Common myeloid progenitor, CD34-positive (primary cell): ENCODE measurements at regions not wholly inside any gene's neighbourhood (a gene's known extent, or its start where the extent isn't known, plus 50 kb on each side); places are given as distances from the start of the nearest gene placed in this dataset.

ENCODE experiments used
- CTCF ChIA-PET: fragments of 350-600 bp; sonication (Branson Sonifier 250); formaldehyde crosslinking; loops from one replicate; lab custom pipeline; 2021; ENCODE audit warnings: antibody characterized with exemption; lab: Charles Lee
- POLR2A ChIA-PET: fragments of 350-600 bp; sonication (Branson Sonifier 250); formaldehyde crosslinking; loops from one replicate; lab custom pipeline; 2021; ENCODE audit warnings: antibody characterized with exemption; lab: Charles Lee
- DNase-seq, 3 donors: peaks; one replicate each; pipeline versions ENCODE4 v3.0.0 to v3.0.0-alpha.2; 2013
- H3K27ac ChIP-seq, 2 experiments: 1 replicate in 1 of 2; 2 replicates in 1 of 2; pipeline ENCODE4 v1.7.0; 2013; ENCODE audit warnings: inconsistent platforms in 2 of 2, low read length in 2 of 2, mild to moderate bottlenecking in 2 of 2, low read depth in 1 of 2, moderate library complexity in 1 of 2; ENCODE audit not compliant: severe bottlenecking in 2 of 2, insufficient read depth in 1 of 2, poor library complexity in 1 of 2
- H3K27me3 ChIP-seq, 5 experiments: replicated peaks in 2 of 5; 1 replicate in 3 of 5; 2 replicates in 2 of 5; pipeline versions ENCODE4 v1.6.1 to v1.7.0; 2013; ENCODE audit warnings: low read length in 4 of 5, mild to moderate bottlenecking in 2 of 5, moderate library complexity in 2 of 5, inconsistent platforms in 1 of 5; ENCODE audit not compliant: insufficient read depth in 5 of 5, control insufficient read depth in 4 of 5
- H3K36me3 ChIP-seq, 4 experiments: 1 replicate in 2 of 4; 2 replicates in 2 of 4; pipeline versions ENCODE4 v1.6.1 to v1.7.0; 2013; ENCODE audit warnings: low read length in 3 of 4, control low read depth in 1 of 4, mild to moderate bottlenecking in 1 of 4; ENCODE audit not compliant: control insufficient read depth in 4 of 4, insufficient read depth in 4 of 4
- H3K4me1 ChIP-seq, 4 experiments: 1 replicate in 3 of 4; 2 replicates in 1 of 4; pipeline versions ENCODE4 v1.6.1 to v1.7.1; 2013; ENCODE audit warnings: low read length in 3 of 4, mild to moderate bottlenecking in 3 of 4, control low read depth in 1 of 4, inconsistent platforms in 1 of 4, moderate library complexity in 1 of 4; ENCODE audit not compliant: control insufficient read depth in 4 of 4, insufficient read depth in 4 of 4; ENCODE audit errors: control extremely low read depth in 1 of 4
- H3K4me3 ChIP-seq, 7 experiments: 1 replicate in 4 of 7; 2 replicates in 3 of 7; pipeline versions ENCODE4 v1.5.1 to v1.7.0; 2013; ENCODE audit warnings: mild to moderate bottlenecking in 7 of 7, low read length in 6 of 7, moderate library complexity in 6 of 7, inconsistent platforms in 2 of 7, low read depth in 2 of 7, control low read depth in 1 of 7; ENCODE audit not compliant: insufficient read depth in 4 of 7, control insufficient read depth in 1 of 7; ENCODE audit errors: extremely low read depth in 1 of 7
- H3K9me3 ChIP-seq, 5 experiments: 1 replicate in 4 of 5; 2 replicates in 1 of 5; pipeline versions ENCODE4 v1.6.1 to v1.7.1; 2013; ENCODE audit warnings: low read length in 4 of 5, mild to moderate bottlenecking in 2 of 5, inconsistent platforms in 1 of 5, low read depth in 1 of 5, moderate library complexity in 1 of 5; ENCODE audit not compliant: control insufficient read depth in 4 of 5, insufficient read depth in 2 of 5; ENCODE audit errors: control extremely low read depth in 1 of 5
- WGBS: methylation state at CpG from one replicate; pipeline ENCODE4 v1.1.5; 2013; ENCODE audit not compliant: insufficient coverage; 5-methylcytosine and 5-hydroxymethylcytosine counted together

DNA sequence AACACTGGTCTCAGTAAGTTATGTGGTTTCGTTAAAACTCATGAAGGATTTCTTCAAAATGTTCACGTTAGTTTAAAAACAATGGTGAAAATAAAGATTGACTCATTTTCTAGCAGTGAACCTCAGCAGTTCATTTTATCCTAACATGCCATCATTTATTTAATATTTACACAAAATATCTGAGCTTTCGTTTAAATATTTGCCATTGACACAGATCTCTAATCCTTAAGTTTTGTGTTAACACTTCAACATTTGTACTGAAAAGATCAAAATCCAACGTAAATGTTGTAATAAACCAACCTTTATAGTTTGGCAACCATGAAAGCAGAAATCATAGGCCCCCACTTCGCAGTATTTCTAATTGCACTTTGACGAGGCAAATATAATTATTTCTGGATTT is 1129.5 kb downstream of the PLA2G4A start:
- H3K4me3 ChIP-seq: no peak overlapping the region
- no peaks in the 10 kb centered on the region for H3K4me1 ChIP-seq
- no peak overlapping the region for H3K27ac ChIP-seq
- H3K27me3 ChIP-seq: no peaks in the 10 kb centered on the region
- no peak for DNase-seq
- H3K36me3 ChIP-seq: no peaks in the 10 kb centered on the region
- peaks cover 0 to 3% (median 0%) of the 10 kb centered on the region in 5 experiments for H3K9me3 ChIP-seq
- WGBS: 100% methylated on average over 2 of the region's 6 CpGs
- ChIA-PET CTCF (no interaction called here), POLR2A (no interaction called here)

DNA sequence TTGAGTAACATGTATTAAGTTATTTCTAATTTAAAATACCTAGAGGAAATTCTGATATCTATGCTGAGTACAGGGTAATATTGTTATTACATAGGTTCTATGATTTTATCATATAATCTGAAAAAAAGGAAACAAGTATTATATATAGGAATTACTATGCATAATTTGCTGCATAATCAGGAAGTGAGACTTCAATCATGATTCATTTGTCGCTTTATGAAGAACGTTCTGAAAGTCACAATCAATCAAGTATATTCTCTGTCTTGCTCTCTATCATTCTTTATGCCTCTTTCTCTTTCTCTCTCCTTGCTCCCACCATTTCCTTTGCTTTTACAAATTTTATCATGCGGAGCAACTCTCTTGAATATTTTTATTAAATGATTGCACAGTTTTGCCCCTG is 1130.3 kb downstream of the PLA2G4A start:
- H3K36me3 ChIP-seq: no peaks in the 10 kb centered on the region
- ChIA-PET CTCF (no interaction called here), POLR2A (no interaction called here)
- 65% methylated on average over 2 of the region's 3 CpGs for WGBS
- no peaks in the 10 kb centered on the region for H3K4me1 ChIP-seq
- H3K4me3 ChIP-seq: no peak overlapping the region
- no peaks in the 10 kb centered on the region for H3K27me3 ChIP-seq
- H3K9me3 ChIP-seq: no peaks in the 10 kb centered on the region
- no peak overlapping the region for H3K27ac ChIP-seq
- DNase-seq: no peak

- H3K4me3 ChIP-seq: no peak overlapping the region
- no peaks in the 10 kb centered on the region for H3K4me1 ChIP-seq
- H3K9me3 ChIP-seq: no peaks in the 10 kb centered on the region
- no CpG with 5 or more reads among the region's 3 CpGs for WGBS
- POLR2A ChIA-PET: no interaction called here
- H3K27me3 ChIP-seq: no peaks in the 10 kb centered on the region
- H3K27ac ChIP-seq: no peak overlapping the region
- DNase-seq: no peak
- no peaks in the 10 kb centered on the region for H3K36me3 ChIP-seq
- CTCF ChIA-PET: no interaction called here
Observed at GRCh38 chr1:187960125-187960638, 1131.4 kb downstream of the PLA2G4A start.

GRCh38 chr1:187961895-187962294 is 1133.1 kb downstream of the PLA2G4A start:
- WGBS: 100% methylated on average over 1 of the region's 1 CpG
- no peak overlapping the region for H3K27ac ChIP-seq
- ChIA-PET POLR2A (no interaction called here), CTCF (no interaction called here)
- DNase-seq: no peak
- no peaks in the 10 kb centered on the region for H3K4me1 ChIP-seq
- H3K36me3 ChIP-seq: no peaks in the 10 kb centered on the region
- no peaks in the 10 kb centered on the region for H3K27me3 ChIP-seq
- H3K9me3 ChIP-seq: no peaks in the 10 kb centered on the region
- H3K4me3 ChIP-seq: no peak overlapping the region

- 50% methylated on average over 1 of the region's 2 CpGs for WGBS
- no peak for DNase-seq
- H3K27me3 ChIP-seq: no peaks in the 10 kb centered on the region
- H3K4me3 ChIP-seq: no peak overlapping the region
- H3K36me3 ChIP-seq: no peaks in the 10 kb centered on the region
- no peaks in the 10 kb centered on the region for H3K4me1 ChIP-seq
- ChIA-PET POLR2A (no interaction called here), CTCF (no interaction called here)
- H3K9me3 ChIP-seq: no peaks in the 10 kb centered on the region
- no peak overlapping the region for H3K27ac ChIP-seq
Observed at GRCh38 chr1:187971851-187972250, 1143.1 kb downstream of the PLA2G4A start.

DNA sequence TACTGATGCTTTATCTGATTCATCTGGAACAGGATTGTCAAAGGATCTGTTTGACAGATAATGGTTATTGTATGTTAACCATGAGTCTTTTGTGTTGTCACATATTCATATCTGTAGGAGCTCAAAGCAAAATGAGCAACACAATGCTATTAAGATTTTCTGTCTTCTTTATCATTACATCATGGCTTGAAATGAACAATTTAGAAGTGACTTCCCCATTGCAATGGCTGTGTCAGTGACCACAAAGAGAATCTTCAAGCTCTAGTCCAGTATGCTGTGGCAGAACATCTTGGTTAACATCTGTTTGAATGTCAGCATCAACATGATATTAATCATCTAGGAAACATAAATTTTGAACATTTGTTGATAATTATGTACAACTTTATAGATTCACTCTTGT is 1148.5 kb downstream of the PLA2G4A start:
- H3K27me3 ChIP-seq: no peaks in the 10 kb centered on the region
- no peaks in the 10 kb centered on the region for H3K36me3 ChIP-seq
- ChIA-PET CTCF (no interaction called here), POLR2A (interaction anchor here (0.6 kb wide), 1 partner anchor 1602 kb away, joined by 3 read pairs; no protein-coding TSS in a partner anchor)
- no peak overlapping the region for H3K27ac ChIP-seq
- H3K4me3 ChIP-seq: no peak overlapping the region
- H3K9me3 ChIP-seq: peaks cover 0 to 4% (median 0%) of the 10 kb centered on the region in 5 experiments
- DNase-seq: peak in 2 of 3 donors; percentile 5 to 33
- H3K4me1 ChIP-seq: no peaks in the 10 kb centered on the region

DNA sequence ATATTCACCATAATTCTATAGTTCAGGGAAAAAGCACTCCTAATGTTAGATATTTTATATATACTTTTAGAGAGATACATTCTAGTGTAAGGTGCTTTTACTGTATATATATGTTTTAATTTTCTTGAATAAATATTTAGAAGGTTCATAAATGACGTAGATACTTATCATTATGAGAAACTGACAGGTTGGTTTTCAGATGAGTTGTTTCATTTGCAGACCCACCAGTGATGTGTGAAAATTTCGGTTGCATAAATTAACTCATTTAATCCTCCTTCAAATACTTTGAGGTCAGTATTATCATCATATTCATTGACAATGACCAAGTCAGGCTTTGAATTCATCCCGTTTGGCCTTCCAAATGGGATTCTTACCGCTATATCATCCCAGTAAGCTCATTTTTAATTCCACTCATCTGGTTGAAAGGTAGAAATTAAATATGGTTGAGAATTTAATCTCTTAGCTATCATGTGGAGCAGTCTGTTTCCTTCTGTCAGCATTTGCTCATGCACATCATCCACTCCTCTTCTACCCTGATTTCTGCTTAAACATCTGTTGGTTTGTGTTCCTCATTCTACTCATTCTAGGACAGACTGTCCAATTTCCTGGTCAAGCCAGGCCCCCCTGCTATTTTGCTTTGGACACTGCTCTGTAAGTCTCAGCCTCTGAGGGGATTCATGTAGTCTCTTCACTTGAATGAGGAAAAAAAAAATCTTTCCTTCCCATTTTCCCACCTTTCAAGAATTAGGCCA is 1156.6 kb downstream of the PLA2G4A start:
- peak in 1 of 3 donors; percentile 10 for DNase-seq
- Histone ChIP-seq H3K36me3 (no peaks in the 10 kb centered on the region), H3K9me3 (peaks cover 0 to 4% (median 0%) of the 10 kb centered on the region in 5 experiments), H3K4me1 (no peaks in the 10 kb centered on the region), H3K4me3 (no peak overlapping the region), H3K27ac (no peak overlapping the region), H3K27me3 (no peaks in the 10 kb centered on the region)
- CTCF ChIA-PET: no interaction called here
- POLR2A ChIA-PET: no interaction called here
- whole genome bisulfite sequencing: 100% methylated on average over 2 of the region's 4 CpGs
